HEK293 (cell line): ENCODE measurements at regions not wholly inside any gene's neighbourhood (a gene's known extent, or its start where the extent isn't known, plus 50 kb on each side); places are given as distances from the start of the nearest gene placed in this dataset.

ENCODE experiments used
- CTCF ChIA-PET: fragments of 350-600 bp; formaldehyde crosslinking; extraction: SDS; loops from one replicate; lab custom pipeline; 2021; ENCODE audit warnings: antibody characterized with exemption; lab: Yijun Ruan, JAX
- POLR2A ChIA-PET: fragments of 300-600 bp; formaldehyde crosslinking; extraction: SDS; loops from one replicate; lab custom pipeline; 2020; ENCODE audit warnings: antibody characterized with exemption, inconsistent platforms; lab: Yijun Ruan, JAX
- H3K27ac ChIP-seq: fragments of 200-500 bp; sonication (Bioruptor generic); 2 replicates; pipeline ENCODE4 v1.5.1; 2014; ENCODE audit warnings: low read depth, low read length, control low read depth, inconsistent platforms; ENCODE audit errors: extremely low read depth
- H3K36me3 ChIP-seq, 2 experiments: fragments of 200-500 bp in 1 of 2; sonication (Bioruptor generic) in 1 of 2; 1 replicate in 1 of 2; 2 replicates in 1 of 2; pipeline ENCODE4 v1.5.1; 2014 to 2017; ENCODE audit warnings: inconsistent platforms in 2 of 2, low read length in 2 of 2; ENCODE audit not compliant: control insufficient read depth in 2 of 2, insufficient read depth in 1 of 2
- H3K4me1 ChIP-seq: fragments of 200-500 bp; sonication (Bioruptor generic); 2 replicates; pipeline ENCODE4 v1.5.1; 2014; ENCODE audit warnings: mild to moderate bottlenecking, low read length, inconsistent platforms; ENCODE audit not compliant: control insufficient read depth, insufficient read depth
- H3K4me3 ChIP-seq: 2 replicates; pipeline ENCODE4 v1.5.1; 2011; ENCODE audit warnings: low read depth, mild to moderate bottlenecking, control low read depth, low read length, moderate library complexity
- H3K9me3 ChIP-seq: fragments of 200-500 bp; sonication (Bioruptor generic); 2 replicates; pipeline ENCODE4 v1.5.1; 2014; ENCODE audit warnings: low read depth, low read length, inconsistent platforms; ENCODE audit not compliant: control insufficient read depth, insufficient read depth
- GLIS1 ChIP-seq: fragments of 450-650 bp; formaldehyde crosslinking; IDR thresholded peaks from 2 replicates; pipeline ENCODE4 v1.5.1; 2016; ENCODE audit warnings: missing biosample characterization, missing genetic modification characterization
- GLIS2 ChIP-seq: fragments of 450-650 bp; formaldehyde crosslinking; IDR thresholded peaks from 2 replicates; pipeline ENCODE4 v1.5.1; 2016; ENCODE audit warnings: missing biosample characterization, missing genetic modification characterization
- MZF1 ChIP-seq: fragments of 450-650 bp; formaldehyde crosslinking; IDR thresholded peaks from 2 replicates; pipeline ENCODE4 v1.5.1; 2017; ENCODE audit warnings: missing biosample characterization, missing genetic modification characterization, borderline replicate concordance
- WT1 ChIP-seq: fragments of 450-650 bp; formaldehyde crosslinking; IDR thresholded peaks from 2 replicates; pipeline ENCODE4 v1.5.1; 2016; ENCODE audit warnings: missing biosample characterization, missing genetic modification characterization
- YY2 ChIP-seq: fragments of 450-650 bp; formaldehyde crosslinking; IDR thresholded peaks from 2 replicates; pipeline ENCODE4 v1.5.1; 2016; ENCODE audit warnings: missing biosample characterization, missing genetic modification characterization
- ZBTB20 ChIP-seq: fragments of 450-650 bp; formaldehyde crosslinking; IDR thresholded peaks from 2 replicates; pipeline ENCODE4 v1.5.1; 2016; ENCODE audit warnings: missing biosample characterization, missing genetic modification characterization
- ZFP37 ChIP-seq: fragments of 450-650 bp; formaldehyde crosslinking; IDR thresholded peaks from 2 replicates; pipeline ENCODE4 v1.5.1; 2016; ENCODE audit warnings: missing biosample characterization, missing genetic modification characterization
- ZNF10 ChIP-seq: fragments of 450-650 bp; formaldehyde crosslinking; IDR thresholded peaks from 2 replicates; pipeline ENCODE4 v1.5.1; 2017; ENCODE audit warnings: missing biosample characterization, missing genetic modification characterization
- ZNF140 ChIP-seq: fragments of 450-650 bp; formaldehyde crosslinking; IDR thresholded peaks from 2 replicates; pipeline ENCODE4 v1.5.1; 2016; ENCODE audit warnings: missing biosample characterization, missing genetic modification characterization
- ZNF146 ChIP-seq: fragments of 450-650 bp; formaldehyde crosslinking; IDR thresholded peaks from 2 replicates; pipeline ENCODE4 v1.5.1; 2016; ENCODE audit warnings: missing biosample characterization, missing genetic modification characterization
- ZNF155 ChIP-seq: fragments of 450-650 bp; formaldehyde crosslinking; IDR thresholded peaks from 2 replicates; pipeline ENCODE4 v1.5.1; 2016; ENCODE audit warnings: missing biosample characterization, missing genetic modification characterization
- ZNF174 ChIP-seq: fragments of 450-650 bp; formaldehyde crosslinking; IDR thresholded peaks from 2 replicates; pipeline ENCODE4 v1.5.0; 2017; ENCODE audit warnings: missing biosample characterization, mild to moderate bottlenecking, missing genetic modification characterization
- ZNF214 ChIP-seq: fragments of 450-650 bp; formaldehyde crosslinking; IDR thresholded peaks from 2 replicates; pipeline ENCODE4 v1.5.1; 2017; ENCODE audit warnings: missing biosample characterization, mild to moderate bottlenecking, missing genetic modification characterization, borderline replicate concordance
- ZNF221 ChIP-seq: fragments of 450-650 bp; formaldehyde crosslinking; IDR thresholded peaks from 2 replicates; pipeline ENCODE4 v1.5.1; 2017; ENCODE audit warnings: missing biosample characterization, missing genetic modification characterization, borderline replicate concordance
- ZNF23 ChIP-seq: fragments of 450-650 bp; formaldehyde crosslinking; IDR thresholded peaks from 2 replicates; pipeline ENCODE4 v1.5.1; 2016; ENCODE audit warnings: missing biosample characterization, missing genetic modification characterization, borderline replicate concordance
- ZNF239 ChIP-seq: fragments of 450-650 bp; formaldehyde crosslinking; IDR thresholded peaks from 2 replicates; pipeline ENCODE4 v1.5.1; 2016; ENCODE audit warnings: missing biosample characterization, missing genetic modification characterization
- ZNF350 ChIP-seq: fragments of 450-650 bp; formaldehyde crosslinking; IDR thresholded peaks from 2 replicates; pipeline ENCODE4 v1.5.0; 2017; ENCODE audit warnings: missing biosample characterization, mild to moderate bottlenecking, missing genetic modification characterization
- ZNF398 ChIP-seq: fragments of 450-650 bp; formaldehyde crosslinking; IDR thresholded peaks from 2 replicates; pipeline ENCODE4 v1.5.1; 2017; ENCODE audit warnings: missing biosample characterization, missing genetic modification characterization
- ZNF426 ChIP-seq: fragments of 450-650 bp; formaldehyde crosslinking; IDR thresholded peaks from 2 replicates; pipeline ENCODE4 v1.5.1; 2017; ENCODE audit warnings: missing biosample characterization, missing genetic modification characterization, mild to moderate bottlenecking, inconsistent platforms, moderate library complexity
- ZNF433 ChIP-seq: fragments of 450-650 bp; formaldehyde crosslinking; IDR thresholded peaks from 2 replicates; pipeline ENCODE4 v1.5.1; 2016; ENCODE audit warnings: missing biosample characterization, missing genetic modification characterization, low read depth
- ZNF473 ChIP-seq: fragments of 450-650 bp; formaldehyde crosslinking; IDR thresholded peaks from 2 replicates; pipeline ENCODE4 v1.5.1; 2017; ENCODE audit warnings: missing biosample characterization, missing genetic modification characterization
- ZNF510 ChIP-seq: fragments of 450-650 bp; formaldehyde crosslinking; IDR thresholded peaks from 2 replicates; pipeline ENCODE4 v1.5.1; 2018; ENCODE audit warnings: mild to moderate bottlenecking, missing genetic modification characterization, missing biosample characterization; ENCODE audit not compliant: insufficient replicate concordance
- ZNF521 ChIP-seq: fragments of 450-650 bp; formaldehyde crosslinking; IDR thresholded peaks from 2 replicates; pipeline ENCODE4 v1.5.1; 2017; ENCODE audit warnings: missing biosample characterization, mild to moderate bottlenecking, missing genetic modification characterization
- ZNF596 ChIP-seq: fragments of 450-650 bp; IDR thresholded peaks from 2 replicates; pipeline ENCODE4 v1.5.0; 2018; ENCODE audit warnings: missing biosample characterization, mild to moderate bottlenecking, missing genetic modification characterization, moderate library complexity
- ZNF621 ChIP-seq: fragments of 450-650 bp; formaldehyde crosslinking; IDR thresholded peaks from 2 replicates; pipeline ENCODE4 v1.5.1; 2017; ENCODE audit warnings: missing biosample characterization, missing genetic modification characterization
- ZNF623 ChIP-seq: fragments of 450-650 bp; formaldehyde crosslinking; IDR thresholded peaks from 2 replicates; pipeline ENCODE4 v1.5.1; 2016; ENCODE audit warnings: missing biosample characterization, missing genetic modification characterization
- ZNF658 ChIP-seq: fragments of 450-650 bp; formaldehyde crosslinking; IDR thresholded peaks from 2 replicates; pipeline ENCODE4; 2016; ENCODE audit warnings: missing biosample characterization, missing genetic modification characterization
- ZNF664 ChIP-seq: fragments of 450-650 bp; formaldehyde crosslinking; IDR thresholded peaks from 2 replicates; pipeline ENCODE4 v1.5.1; 2016; ENCODE audit warnings: missing biosample characterization, missing genetic modification characterization
- ZNF747 ChIP-seq: fragments of 450-650 bp; formaldehyde crosslinking; IDR thresholded peaks from 2 replicates; pipeline ENCODE4 v1.5.1; 2016; ENCODE audit warnings: missing biosample characterization, missing genetic modification characterization
- ZNF76 ChIP-seq: fragments of 450-650 bp; formaldehyde crosslinking; IDR thresholded peaks from 2 replicates; pipeline ENCODE4; 2016; ENCODE audit warnings: low read depth, missing biosample characterization, missing genetic modification characterization, borderline replicate concordance
- ZNF768 ChIP-seq: fragments of 450-650 bp; formaldehyde crosslinking; IDR thresholded peaks from 2 replicates; pipeline ENCODE4 v1.5.1; 2018; ENCODE audit warnings: missing biosample characterization, mild to moderate bottlenecking, missing genetic modification characterization
- ZNF791 ChIP-seq: fragments of 450-650 bp; formaldehyde crosslinking; IDR thresholded peaks from 2 replicates; pipeline ENCODE4 v1.5.1; 2016; ENCODE audit warnings: missing biosample characterization, missing genetic modification characterization
- ZSCAN16 ChIP-seq: fragments of 450-650 bp; formaldehyde crosslinking; IDR thresholded peaks from 2 replicates; pipeline ENCODE4 v1.5.1; 2016; ENCODE audit warnings: missing biosample characterization, missing genetic modification characterization

DNA sequence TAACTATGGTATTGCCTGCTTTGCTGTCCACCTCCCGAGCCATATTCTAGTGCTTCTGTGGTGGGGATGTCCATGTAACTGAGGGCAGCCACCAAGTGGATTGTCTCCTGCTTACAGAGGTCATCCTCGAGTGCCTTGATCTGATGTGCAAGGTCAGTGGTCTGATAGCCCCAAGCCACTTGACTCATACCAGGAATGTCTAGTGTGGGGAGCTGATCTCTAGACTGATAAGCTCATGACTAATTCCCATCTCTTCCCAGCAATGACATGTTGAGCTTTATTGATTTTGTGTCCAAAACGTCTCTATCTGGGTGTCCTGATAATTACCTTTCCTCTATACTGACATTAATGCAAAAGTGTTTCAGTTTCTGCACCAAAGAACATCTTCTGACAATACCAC, 168.4 kb upstream of the WDR1 start:
- Histone ChIP-seq H3K9me3 (no peaks in the 10 kb centered on the region), H3K4me3 (no peak overlapping the region), H3K4me1 (no peaks in the 10 kb centered on the region), H3K27ac (no peak overlapping the region), H3K36me3 (no peaks in the 10 kb centered on the region)
- TF ChIP-seq ZNF623 (tag by site-specific recombination), result no peak
- TF ChIP-seq ZNF473, result no peak
- no peak for TF ChIP-seq ZNF214 (tag by site-specific recombination)
- TF ChIP-seq ZNF23 (tag by site-specific recombination), result no peak
- no peak for TF ChIP-seq ZNF433 (tag by site-specific recombination)
- no peak for TF ChIP-seq MZF1 (tag by site-specific recombination)
- no peak for TF ChIP-seq ZBTB20 (tag by site-specific recombination)
- no peak for TF ChIP-seq ZNF221
- TF ChIP-seq ZNF239, result no peak
- TF ChIP-seq ZNF658, result no peak
- TF ChIP-seq ZNF140 (tag by site-specific recombination), result no peak
- no peak for TF ChIP-seq ZNF521 (tag by site-specific recombination)
- POLR2A ChIA-PET, result no interaction called here
- CTCF ChIA-PET, result no interaction called here

DNA sequence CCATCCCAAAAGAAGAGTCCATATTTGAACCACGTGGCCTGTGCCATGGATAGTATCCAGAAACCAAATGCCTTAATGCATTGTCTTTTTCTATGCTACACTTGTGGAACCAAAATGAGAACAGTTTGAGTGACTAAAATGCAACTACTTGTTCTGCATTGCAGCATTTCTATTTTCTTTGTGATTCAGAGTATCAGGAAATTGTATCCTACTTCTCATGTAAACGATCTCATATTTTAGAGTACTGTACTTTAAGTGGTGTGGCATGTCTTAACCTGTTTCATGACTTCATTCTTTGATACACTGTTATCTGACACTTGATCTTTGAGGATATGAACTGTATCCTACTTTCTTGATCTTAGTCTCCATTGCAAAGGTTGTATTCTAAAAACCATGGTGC, 167.2 kb upstream of the WDR1 start:
- no peak overlapping the region for H3K27ac ChIP-seq
- ChIA-PET CTCF (no interaction called here), POLR2A (no interaction called here)
- TF ChIP-seq ZNF664 (tag by site-specific recombination), result no peak
- no peak for TF ChIP-seq YY2 (tag by site-specific recombination)
- no peak for TF ChIP-seq ZNF146 (tag by site-specific recombination)
- TF ChIP-seq GLIS1 (tag by site-specific recombination), result no peak
- TF ChIP-seq ZNF398 (tag by site-specific recombination), result no peak
- H3K4me1 ChIP-seq, result no peaks in the 10 kb centered on the region
- H3K36me3 ChIP-seq, result no peaks in the 10 kb centered on the region
- H3K9me3 ChIP-seq, result no peaks in the 10 kb centered on the region
- H3K4me3 ChIP-seq, result no peak overlapping the region

DNA sequence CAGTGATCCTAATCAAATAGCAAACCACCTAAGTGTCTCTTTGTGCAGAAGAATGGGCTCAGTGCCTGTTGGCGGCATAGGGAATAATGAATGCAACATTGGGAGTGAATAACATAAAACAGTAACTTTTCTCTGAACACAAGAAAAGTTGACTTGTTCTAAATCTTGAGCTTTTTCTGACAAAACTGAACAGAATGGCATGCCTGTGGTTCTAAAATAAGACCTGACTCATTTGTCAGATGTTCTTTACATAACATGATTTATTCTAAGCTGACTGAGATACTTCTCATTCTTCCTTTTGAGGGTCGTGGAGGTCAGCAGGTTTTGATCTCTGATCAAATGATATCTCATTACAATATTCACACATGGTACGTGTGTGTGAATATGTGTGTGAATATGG, 165.4 kb upstream of the WDR1 start:
- H3K4me3 ChIP-seq, result no peak overlapping the region
- no peaks in the 10 kb centered on the region for H3K4me1 ChIP-seq
- TF ChIP-seq ZFP37 (tag by site-specific recombination), result no peak
- TF ChIP-seq ZNF426 (tag by site-specific recombination), result no peak
- TF ChIP-seq ZNF596 (tag by site-specific recombination), result no peak
- no peak for TF ChIP-seq ZNF791 (tag by site-specific recombination)
- TF ChIP-seq ZNF76 (tag by site-specific recombination), result no peak
- TF ChIP-seq ZNF747 (tag by site-specific recombination), result no peak
- TF ChIP-seq ZNF174 (tag by site-specific recombination), result no peak
- no peak for TF ChIP-seq ZNF510 (tag by site-specific recombination)
- no peak for TF ChIP-seq ZNF10
- TF ChIP-seq GLIS2 (tag by site-specific recombination), result no peak
- TF ChIP-seq ZNF350 (tag by site-specific recombination), result no peak
- TF ChIP-seq ZNF621 (tag by site-specific recombination), result no peak
- no peak for TF ChIP-seq WT1 (tag by site-specific recombination)
- no peak for TF ChIP-seq ZNF658
- TF ChIP-seq ZNF768, result no peak
- no peak for TF ChIP-seq ZNF155 (tag by site-specific recombination)
- no peak for TF ChIP-seq ZSCAN16 (tag by site-specific recombination)
- H3K36me3 ChIP-seq, result no peaks in the 10 kb centered on the region
- H3K27ac ChIP-seq, result no peak overlapping the region
- POLR2A ChIA-PET, result no interaction called here
- CTCF ChIA-PET, result no interaction called here
- no peaks in the 10 kb centered on the region for H3K9me3 ChIP-seq
